Stimulated activated CD8-positive, alpha-beta memory T cell treated with anti-CD3 and anti-CD28 coated beads, Interleukin-2, amount 100 ng/mL, for 48 hours (primary cell): ENCODE measurements at regions not wholly inside any gene's neighbourhood (a gene's known extent, or its start where the extent isn't known, plus 50 kb on each side); places are given as distances from the start of the nearest gene placed in this dataset.

Source experiments
- DNase-seq, 2 donors: peaks; one replicate each; pipeline ENCODE4 v3.0.0-alpha.2; 2020; ENCODE audit warnings: low read depth in 2 of 2

DNA sequence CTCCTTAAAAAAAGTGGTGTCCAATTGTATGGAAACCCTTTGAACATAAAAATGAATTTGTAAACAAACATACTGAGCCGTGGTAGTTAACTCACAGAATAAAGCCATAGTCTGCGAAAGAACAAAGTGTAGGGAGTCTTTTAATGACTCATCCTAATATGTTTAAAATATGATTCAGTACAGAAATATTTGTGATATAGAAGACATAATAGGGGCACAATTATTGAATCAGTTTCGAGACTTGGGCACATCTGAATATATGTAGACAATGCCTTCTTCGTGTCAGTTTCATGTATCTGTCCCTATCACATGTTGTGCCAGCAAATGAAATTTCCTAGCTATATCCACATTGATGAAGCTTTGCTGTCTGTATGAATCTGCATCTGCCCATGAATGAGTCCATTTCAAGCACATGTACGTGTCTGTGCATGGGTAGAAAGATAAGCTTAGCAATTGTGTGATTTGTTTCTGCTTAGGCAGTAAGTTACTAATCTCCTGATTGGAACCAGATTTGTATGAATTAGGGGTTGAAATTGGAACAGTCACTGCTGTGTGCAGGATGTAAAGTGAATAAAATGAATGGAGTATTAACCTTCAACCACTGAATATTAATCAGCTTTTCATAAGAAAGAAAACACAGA, 112.5 kb upstream of the SOX9 start:
- DNase-seq, result no peak

DNA sequence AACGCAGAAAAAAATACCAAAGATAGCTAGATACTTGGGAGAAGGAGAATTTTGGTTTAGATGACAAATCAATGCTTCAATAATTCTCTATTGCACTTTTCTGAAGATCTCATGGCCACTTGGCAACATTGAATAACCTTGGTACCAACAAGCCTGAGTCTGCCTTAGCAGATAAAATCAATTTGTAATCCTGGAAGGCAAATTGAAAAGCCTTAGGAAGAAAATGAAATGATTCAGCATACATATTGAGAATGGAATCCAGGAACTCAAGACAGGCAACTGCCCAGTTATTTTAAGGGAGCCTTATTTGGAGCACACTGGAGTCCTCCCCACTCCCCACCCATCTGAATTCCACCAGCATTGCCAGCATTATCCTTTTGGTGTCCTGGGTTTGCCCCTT, 109.3 kb upstream of the SOX9 start:
- DNase-seq, result no peak

DNA sequence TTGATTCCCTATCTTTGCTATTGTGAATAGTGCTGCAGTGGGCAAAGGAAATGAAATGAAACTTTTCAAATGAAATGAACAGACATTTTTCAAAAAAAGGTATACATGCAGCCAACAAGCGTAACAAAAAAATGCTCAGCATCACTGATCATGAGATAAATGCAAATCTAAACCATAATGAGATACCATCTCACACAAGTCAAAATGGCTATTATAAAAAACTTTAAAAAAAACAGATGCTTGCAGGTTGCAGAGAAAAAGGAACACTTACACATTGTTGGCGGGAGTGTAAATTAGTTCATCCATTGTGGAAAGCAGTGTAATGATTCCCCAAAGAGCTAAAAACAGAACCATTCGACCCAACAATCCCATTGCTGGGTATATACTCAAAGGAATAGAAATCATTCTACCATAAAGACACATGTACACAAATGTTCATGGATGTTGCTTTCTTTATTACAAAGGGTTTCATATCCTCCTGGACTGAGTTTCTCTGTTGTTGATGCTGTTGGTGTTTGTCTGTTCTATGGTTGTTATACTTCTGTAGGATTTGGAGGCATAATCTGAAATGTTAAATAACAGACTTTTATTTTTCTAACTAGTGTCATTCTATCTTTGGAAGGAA, 99.3 kb upstream of the SOX9 start:
- DNase-seq, result no peak

DNA sequence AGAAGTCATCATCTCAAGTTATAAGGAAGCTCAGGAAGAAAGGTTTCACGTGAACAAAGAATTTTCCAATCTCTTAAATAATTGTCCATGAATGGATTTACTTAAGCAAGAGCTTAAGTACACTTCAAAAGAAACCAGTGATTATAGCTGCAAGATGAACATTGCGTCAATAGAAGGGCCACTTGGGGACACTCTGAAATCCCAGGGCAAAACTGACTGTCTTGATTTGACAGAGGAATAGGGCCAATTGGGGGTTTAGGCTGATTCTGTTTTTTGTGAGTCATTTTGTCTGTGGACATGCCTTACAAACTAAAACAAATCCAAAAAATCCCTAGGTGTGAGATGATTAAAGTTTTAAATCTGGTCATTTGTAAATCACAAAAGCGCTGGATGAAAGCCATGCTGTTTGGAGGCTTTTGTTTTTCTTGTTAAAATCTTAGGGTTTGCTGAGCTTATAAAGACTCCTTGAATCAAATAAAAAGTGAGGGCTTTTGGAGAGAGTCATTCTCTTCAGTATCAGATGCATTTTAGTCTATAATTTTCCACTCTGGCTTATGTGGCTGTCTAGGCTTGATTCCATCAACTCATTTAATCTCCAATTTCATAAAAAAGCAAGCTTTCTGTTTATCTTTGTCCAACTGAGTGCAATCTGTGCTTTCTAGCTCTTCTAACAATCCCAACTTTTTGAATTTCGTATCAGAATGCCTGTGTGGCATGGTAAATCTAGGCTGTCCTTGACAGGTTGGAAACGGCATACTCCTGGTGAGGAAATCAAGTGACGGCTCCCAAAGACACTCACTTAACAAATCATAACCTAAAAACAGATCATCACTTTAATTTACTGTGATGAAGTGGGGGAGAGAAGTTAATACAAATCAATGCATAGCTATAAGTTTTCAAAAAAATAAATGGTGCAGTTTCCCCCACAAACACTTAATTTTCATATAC, 98.2 kb upstream of the SOX9 start:
- DNase-seq, result no peak

DNA sequence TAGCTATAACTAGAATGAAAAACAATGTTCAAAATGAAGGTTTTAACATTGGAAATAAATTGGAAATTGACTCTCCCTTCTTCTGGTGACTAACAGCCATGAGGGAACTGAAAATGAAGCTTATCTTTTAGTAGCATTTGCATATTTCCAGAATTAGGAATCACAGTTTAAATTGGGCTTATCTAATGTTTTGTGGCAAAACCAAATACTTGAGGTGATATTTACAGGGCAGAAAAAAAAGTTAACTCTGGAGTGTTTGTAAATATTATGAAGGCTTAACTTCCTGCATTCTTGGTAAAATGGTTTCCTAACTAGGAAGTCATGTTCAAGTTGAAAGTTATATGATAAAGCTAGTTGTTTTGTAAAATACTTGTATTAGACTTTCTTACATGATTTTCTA, 96.4 kb upstream of the SOX9 start:
- no peak for DNase-seq

DNA sequence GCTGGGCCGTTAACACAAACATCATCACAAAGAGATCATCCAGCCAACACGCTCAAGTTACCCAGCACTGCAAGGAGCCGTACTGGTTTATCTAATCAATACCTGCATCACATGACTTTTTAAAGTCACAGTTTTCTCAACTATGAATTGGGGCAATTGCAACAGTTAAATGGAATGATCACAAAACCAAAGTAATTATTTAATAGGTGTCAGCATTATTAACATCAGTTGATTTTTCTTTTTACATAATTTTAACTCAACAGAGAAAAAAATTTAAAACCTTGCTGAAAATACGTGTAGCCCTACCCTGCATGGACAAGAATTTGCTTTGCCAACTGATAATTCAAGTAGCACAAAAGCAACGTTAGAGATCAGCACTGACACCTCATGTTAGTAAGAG, 95.7 kb upstream of the SOX9 start:
- no peak for DNase-seq

DNA sequence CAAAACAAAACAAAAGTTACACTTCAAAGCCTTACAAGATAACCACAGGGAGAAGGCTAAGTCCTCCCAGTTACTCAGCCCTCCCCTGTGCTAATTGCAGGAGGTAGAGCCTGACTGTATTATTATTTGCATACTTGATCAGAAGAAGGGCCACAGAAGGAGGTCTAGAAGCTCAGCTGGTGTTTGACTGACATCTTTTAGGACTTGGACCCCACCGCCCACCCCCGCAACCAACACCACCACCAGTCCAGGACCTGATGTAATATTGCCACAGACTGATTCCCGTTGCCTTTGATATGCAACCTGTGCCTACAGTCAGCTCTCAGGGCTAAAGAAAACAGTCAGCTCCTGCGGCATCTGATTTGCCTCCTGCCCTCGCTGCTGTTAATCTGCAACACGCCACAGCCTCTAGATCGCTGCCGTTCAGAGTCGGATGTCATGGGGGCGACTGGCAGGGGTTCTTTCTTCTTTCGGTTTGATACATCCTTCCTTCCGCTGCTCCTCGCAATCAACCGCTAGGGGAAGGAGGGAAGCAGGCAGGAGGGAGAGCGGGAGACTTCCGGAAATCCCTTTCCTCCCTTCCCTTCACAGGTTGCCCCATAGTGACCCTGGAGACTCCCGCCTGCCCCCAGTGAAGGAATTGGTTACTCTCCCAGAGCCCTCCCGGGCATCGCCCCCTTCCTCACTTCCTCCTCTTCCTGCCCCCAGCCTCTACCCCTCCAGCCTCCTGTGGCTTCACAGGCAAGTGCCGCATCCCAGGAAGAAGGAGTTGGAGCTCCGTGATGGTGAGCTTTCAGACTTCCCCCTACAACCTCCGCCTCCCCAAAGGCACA, 90.5 kb upstream of the SOX9 start:
- DNase-seq, result no peak

DNA sequence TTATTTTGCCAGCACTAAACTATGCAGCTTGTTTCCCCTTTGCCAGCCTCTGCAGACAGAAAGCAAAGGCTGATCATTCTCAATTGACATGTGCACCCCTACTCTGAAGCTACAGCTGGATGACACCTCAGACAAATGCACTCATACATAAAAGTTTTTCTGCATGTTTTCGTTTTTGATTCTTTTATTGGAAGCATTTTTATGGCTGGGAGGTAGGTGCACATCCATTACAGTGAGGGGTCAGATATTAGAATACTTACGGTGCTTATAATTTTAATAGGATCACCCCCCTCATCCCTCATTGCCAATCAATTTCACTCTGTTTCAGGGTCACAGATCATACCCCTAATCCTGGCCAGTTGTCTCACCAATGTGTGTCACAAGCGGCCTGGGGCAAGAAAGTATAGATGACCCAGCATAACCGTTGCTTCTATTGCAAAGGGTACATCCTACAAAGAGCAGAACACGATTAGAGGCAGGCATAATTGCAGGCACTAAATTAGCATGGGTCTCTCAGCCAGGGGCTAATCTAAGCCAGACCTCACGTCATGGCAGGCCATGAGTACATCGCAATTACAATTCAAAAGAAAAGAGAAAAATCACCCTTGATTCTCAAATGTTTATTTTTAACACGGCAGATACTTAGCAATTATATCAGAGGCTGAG, 89.5 kb upstream of the SOX9 start:
- DNase-seq, result no peak

DNA sequence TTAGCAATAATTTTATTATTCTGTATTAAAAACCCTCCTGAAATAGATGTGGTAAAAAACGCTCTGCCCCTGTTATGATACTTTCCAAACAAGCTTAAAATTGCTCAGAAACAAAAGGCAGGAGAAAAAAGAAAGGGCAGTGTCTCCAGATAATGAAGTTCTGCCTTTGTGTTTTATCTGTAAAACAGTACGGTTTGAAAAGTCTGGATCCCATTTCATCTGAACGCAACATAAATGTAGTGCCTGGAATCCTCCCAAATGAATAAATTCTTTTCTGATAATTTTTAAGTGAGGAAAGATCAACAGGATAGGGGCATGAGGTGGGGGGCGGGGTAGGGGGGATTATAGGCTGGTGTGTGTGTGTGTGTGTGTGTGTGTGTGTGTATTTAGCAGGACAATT, 87.5 kb upstream of the SOX9 start:
- DNase-seq, result no peak

DNA sequence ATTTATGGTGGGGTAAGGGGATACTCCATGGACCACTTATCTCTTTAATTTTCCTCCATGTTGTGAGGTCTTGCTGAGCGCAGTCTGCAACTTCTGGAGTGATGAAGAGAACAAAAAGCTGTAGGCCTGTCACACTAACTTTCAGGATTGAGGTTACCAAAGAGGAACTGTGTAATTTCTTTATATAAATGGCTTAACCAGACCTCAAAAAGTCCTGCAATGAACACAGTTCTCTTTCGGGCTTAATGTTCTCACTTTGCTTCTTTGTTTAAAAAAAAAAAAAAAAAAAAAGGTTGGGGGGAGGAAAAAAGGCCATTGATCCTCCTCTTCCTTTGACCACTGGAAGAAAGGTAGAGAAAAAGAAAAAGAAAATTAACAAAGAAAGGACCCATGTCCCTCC, 86.8 kb upstream of the SOX9 start:
- DNase-seq, result no peak

DNA sequence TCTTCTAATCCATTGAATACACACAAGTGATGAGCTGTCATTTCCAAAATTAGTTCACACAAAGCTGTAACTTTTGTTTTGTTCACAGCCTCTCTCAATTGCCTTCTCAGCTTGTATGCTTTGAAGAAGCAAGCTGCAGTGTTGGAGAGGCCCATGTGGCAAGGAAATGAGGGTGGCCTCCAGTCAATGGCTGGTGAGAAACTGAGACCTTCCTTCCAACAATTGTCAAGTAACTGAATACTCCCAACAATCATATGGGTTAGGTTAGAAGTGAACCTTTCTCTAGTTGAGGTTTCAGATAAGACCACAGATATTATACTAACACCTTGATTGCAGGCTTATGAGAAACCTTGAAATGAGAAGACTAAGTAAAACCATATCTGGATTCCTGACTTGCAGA, 82.4 kb upstream of the SOX9 start:
- DNase-seq, result no peak

DNA sequence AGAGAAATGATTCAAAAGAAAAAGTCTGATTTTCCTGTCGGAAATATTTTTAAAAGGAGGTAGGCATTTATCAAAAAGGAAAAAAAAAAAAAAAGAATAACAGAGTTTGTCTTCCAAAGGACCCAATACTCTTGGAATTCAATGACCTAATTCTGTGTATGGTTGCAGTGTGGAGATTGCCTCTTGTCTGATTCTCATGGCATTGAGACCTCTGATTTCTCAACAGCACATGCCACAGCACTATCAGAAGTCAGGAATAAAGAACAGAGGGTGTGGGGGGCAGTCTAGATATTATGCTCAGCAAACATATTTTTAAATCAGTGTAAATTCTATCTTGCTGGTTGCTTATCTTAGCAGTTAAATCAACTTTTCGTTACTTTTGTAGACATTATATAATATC, 81.3 kb upstream of the SOX9 start:
- no peak for DNase-seq

DNA sequence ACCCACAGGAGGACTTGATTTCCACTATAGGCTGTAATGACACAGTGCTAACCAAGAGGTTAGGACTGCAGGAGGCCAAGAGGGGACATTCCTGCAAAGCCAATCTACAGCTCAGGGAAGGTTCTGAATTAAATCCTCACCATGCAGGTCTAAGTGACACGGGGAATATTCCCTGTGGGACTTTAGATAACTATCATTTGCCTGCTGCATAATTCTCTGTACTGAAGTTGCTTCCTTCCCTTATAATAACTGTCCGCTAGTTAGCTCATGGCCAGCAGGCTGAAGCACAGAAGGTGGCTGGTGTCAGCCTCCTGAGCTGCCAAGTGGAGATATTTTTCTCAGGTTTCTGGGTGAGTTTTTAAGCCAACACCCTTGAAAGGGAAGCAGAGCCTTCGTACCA, 74.6 kb upstream of the SOX9 start:
- DNase-seq, result no peak

DNA sequence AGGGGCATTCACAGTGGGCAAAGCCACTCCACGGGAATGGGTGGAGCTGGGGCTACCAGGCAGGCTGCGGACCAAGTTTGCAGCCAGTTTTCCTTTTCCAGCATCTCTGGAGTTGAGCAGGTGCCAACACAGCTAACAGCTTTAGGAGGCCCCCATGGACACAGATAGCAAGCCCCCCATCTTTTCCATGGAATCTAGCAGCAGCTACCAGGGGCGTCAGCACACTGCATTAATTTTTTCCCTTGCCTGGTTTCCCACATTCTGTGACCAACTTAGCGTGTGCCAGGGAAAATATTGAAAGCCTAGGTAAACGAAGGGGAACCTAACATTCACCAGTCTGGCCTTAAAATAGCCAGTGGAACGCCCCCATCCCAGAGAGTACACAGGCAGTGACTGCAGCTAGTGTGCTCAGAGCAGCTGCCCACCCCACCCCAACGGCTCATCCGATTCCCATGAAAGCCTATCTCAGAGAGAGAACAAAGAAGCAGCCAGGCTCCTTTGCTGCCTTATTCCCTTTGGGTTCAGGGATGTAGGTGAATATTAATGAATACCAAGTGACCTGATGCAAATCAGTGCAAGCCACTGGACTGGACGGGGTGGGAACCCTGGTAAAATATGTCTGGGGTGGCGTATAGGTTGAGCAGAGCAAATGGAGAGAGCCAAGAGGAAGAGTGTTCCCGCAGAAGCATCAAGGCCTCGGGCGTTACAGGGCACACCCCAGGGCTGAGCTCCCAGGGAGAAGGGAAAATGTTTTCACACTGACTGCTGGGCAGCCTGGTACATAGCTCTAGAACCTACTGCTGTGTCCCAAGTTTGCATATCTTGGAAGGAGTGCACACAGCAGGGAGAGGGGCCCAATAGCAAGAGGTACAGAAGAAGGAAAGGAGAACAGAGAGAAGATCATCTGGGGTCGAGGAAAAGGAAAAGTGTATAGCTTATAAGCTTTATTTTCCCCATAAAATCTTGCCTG, 73.9 kb upstream of the SOX9 start:
- DNase-seq, result no peak

DNA sequence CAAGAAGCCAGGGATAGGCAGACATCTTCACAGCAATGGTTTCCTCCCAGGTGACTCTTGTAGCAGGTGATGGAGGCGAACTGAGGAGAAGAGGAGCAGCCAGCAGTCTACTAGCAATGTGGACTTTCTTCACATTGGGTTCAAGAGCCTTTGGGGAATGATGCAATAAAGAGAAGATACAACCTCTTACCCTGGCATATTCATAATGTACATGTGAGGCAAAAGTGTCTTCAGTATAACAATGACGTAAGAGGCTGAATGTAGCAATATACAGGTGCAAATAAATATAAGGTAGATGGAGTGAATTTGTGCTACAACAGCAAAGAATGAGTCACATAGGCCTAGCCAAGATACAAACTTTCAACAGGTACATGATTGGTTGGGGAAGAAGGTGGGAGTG, 70.9 kb upstream of the SOX9 start:
- no peak for DNase-seq

DNA sequence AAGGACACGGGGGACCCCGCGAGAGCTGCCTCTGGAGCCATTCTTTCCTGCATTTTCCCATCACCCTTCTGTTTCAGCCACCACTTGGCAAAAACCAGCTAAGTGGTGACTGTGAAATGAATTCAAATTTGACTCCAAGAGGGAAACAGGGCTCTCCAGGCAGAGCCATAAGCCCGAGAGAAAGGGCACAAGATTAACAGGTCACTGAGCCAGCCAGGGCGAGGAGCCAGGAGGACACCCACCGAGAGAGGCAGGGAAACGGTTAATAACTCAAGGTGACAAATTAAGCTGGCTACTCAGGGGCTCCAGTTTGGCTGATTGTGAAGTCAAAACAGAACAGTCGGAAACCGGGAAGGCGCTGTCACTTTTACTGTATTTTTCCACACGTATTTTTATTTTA, 67.8 kb upstream of the SOX9 start:
- no peak for DNase-seq

DNA sequence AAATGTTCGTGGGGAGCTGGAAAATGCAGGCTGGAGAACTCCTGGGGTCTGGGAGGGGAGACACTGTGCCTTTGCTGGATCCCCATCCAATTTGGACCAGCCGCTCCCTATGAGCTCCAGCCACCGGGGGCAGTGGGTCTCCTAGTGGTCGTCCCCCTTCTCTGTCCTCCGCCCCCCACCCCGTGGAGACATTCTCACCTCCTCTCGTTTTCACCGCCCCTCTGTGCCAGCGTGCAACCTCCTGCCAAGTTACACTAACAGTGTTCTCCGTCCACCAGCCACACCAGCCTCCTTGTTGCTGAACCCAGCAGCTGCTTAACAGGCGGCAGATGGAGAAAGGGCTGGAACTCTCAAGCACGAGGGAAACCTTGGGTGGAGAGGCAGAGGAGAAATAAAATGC, 67.4 kb upstream of the SOX9 start:
- no peak for DNase-seq

DNA sequence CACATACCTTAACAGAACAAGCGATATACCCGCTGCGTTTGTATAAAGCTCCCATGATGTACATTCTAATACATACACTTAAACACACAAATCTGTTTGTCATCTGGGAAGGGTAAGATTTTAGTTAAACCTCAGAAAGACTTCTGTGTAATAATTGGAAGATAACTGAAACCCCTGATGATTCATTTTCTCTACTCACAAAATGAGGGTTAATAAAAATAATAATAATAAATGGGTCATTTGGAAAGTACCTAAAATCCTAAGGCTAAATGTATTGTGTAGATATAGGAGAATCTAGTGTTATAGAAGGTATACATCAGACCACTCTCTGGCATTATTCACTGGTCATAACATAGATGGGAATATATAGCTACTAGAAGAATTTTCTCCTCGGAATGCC, 64.7 kb upstream of the SOX9 start:
- DNase-seq, result no peak

DNA sequence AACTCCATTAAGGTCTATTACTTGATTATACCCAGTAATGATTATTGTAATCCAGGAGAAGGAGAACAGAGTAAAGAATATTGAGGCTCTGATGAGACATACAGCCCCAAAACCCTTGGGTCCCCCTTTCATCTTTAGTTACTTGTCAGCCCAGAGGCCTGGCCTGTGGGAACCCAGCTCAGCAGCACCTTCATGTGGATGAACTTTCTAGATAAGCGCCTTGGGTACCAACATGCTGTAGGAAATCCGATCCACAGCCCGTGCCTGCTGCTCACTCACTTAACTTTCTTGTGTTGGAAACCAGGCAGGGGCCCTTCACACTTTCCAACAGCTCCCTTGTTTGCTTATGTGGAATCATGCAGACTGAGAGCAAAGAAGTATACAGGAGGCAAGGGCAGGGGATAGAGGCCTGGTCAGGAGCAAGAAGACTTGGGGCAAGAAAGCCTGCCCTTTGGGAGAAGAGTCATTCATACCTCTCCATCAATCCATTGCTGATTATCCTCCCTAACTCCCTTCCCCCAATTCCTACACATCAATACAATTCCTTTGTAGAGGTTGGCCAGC, 64.0 kb upstream of the SOX9 start:
- DNase-seq, result no peak

DNA sequence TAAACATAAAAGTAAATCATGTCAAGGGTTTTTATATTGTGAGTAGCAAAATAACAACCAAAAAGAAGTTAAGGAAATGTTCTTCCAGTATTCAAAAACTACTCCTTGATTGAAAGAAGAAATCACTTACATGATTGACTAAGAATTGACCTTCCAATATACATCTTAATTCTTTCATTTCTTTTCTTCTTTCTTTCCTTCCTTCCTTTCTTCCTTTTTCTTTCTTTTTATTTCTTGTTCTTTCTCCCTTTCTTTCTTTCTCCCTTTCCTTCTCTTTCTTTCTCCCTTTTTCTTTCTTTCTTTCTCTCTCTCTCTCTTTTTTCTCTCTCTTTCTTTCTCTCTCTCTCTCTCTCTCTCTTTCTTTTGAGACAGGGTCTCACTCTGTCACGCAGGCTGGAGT, 60.7 kb upstream of the SOX9 start:
- no peak for DNase-seq
